ENCODE measurements at regions not wholly inside any gene's neighbourhood (a gene's known extent, or its start where the extent isn't known, plus 50 kb on each side); places are given as distances from the start of the nearest gene placed in this dataset.
"Not testable (repeated sequence)": the region's sequence is repeated elsewhere in the genome, so short reads cannot be mapped to it uniquely, and the experiment has no call there.

GRCh38 chr3:143901105-143901504, 52.8 kb upstream of the SLC9A9 start:
- DNase-seq (ENCODE audit: low read depth): peak; percentile 22

DNA sequence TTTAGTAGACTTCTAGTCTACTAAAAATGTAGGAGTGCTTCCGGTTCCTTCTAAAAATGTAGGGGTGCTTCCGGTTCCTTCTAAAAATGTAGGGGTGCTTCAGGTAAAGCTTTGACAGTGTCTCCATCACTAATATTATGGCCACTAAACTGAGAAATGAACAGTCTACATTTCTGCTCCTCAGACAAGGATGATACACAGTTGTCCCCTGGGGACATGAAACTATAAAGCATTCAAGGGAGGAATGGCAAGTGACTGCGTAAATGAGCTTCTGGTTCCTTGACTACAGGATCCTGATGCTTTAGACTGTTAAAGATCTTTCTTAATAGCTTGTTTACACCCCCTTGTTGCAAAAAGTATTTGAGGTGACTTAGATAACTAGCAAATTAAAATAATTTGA, 53.9 kb upstream of the SLC9A9 start:
- no peak for DNase-seq (ENCODE audit: low read depth)

DNA sequence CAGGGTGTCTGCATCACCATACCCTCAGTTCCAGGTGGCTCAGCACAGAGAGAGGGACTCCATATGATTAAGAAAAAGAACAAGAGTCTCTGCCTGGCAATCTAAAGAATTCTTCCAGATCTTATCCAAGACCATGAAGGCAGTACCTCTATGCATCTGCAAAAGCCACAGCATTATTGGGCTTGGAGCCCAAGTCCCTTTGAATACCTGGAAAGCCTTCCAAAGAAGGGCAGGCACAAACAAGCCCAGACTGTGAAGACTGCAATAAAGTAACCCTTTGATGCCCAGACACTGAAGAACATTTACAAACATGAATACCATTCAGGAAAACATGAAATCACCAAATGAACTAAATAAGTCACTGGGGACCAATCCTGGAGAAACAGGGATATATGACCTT, 60.9 kb upstream of the DIPK2A start:
- DNase-seq (ENCODE audit: low read depth): no peak

DNA sequence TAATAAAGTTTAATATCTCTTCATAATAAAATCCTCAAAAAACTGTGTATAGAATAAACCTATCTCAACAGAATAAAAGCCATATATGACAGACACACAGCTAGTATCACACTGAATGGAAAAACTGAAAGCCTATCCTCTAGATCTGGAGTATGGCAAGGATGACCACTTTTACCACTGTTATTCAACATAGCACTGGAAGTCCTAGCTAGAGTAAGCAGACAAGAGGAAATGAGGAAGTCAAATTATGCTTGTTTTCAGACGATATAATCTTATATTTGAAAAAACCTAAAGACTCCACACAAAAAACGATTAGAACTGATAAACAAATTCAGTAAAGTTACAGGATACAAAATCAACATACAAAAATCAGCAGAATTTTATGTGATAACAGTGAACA, 57.4 kb upstream of the DIPK2A start:
- DNase-seq (ENCODE audit: low read depth): no peak

GRCh38 chr3:143918848-143919247, 52.8 kb upstream of the DIPK2A start:
- DNase-seq (ENCODE audit: low read depth): no peak

- DNase-seq (ENCODE audit: low read depth): not testable (repeated sequence)
Measured at GRCh38 chr3:143921176-143921575, 50.4 kb upstream of the DIPK2A start.
